ENCODE measurements at regions not wholly inside any gene's neighbourhood (a gene's known extent, or its start where the extent isn't known, plus 50 kb on each side); places are given as distances from the start of the nearest gene placed in this dataset.

DNA sequence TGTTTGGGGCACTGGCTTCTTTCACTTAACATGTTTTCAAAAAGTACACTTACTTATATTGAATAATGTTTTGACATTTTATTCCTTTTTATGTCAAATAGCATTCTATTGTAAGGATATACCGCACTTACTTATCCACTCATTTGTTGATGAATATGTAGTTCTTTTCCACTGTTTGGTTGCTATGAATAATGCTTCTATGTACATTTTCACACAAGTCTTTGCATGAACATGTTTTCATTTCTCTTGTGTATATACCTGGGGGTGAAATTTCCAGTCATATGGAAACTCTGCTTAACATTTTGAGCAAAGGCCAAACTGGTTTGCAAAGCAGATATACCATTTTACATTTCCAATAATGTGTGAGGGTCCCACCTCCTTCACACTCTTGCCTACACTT is 202.3 kb upstream of the GGTLC1 start:
- DNase-seq (ENCODE audit: low spot score): no peak
- no peak for TF ChIP-seq SP1 (IDR thresholded peaks at IDR 0.05)
- TF ChIP-seq RAD21 (IDR thresholded peaks at IDR 0.05): no peak
- TF ChIP-seq, protein P1, sequence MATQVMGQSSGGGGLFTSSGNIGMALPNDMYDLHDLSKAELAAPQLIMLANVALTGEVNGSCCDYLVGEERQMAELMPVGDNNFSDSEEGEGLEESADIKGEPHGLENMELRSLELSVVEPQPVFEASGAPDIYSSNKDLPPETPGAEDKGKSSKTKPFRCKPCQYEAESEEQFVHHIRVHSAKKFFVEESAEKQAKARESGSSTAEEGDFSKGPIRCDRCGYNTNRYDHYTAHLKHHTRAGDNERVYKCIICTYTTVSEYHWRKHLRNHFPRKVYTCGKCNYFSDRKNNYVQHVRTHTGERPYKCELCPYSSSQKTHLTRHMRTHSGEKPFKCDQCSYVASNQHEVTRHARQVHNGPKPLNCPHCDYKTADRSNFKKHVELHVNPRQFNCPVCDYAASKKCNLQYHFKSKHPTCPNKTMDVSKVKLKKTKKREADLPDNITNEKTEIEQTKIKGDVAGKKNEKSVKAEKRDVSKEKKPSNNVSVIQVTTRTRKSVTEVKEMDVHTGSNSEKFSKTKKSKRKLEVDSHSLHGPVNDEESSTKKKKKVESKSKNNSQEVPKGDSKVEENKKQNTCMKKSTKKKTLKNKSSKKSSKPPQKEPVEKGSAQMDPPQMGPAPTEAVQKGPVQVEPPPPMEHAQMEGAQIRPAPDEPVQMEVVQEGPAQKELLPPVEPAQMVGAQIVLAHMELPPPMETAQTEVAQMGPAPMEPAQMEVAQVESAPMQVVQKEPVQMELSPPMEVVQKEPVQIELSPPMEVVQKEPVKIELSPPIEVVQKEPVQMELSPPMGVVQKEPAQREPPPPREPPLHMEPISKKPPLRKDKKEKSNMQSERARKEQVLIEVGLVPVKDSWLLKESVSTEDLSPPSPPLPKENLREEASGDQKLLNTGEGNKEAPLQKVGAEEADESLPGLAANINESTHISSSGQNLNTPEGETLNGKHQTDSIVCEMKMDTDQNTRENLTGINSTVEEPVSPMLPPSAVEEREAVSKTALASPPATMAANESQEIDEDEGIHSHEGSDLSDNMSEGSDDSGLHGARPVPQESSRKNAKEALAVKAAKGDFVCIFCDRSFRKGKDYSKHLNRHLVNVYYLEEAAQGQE (IDR thresholded peaks at IDR 0.05): no peak
- TF ChIP-seq, protein P2, sequence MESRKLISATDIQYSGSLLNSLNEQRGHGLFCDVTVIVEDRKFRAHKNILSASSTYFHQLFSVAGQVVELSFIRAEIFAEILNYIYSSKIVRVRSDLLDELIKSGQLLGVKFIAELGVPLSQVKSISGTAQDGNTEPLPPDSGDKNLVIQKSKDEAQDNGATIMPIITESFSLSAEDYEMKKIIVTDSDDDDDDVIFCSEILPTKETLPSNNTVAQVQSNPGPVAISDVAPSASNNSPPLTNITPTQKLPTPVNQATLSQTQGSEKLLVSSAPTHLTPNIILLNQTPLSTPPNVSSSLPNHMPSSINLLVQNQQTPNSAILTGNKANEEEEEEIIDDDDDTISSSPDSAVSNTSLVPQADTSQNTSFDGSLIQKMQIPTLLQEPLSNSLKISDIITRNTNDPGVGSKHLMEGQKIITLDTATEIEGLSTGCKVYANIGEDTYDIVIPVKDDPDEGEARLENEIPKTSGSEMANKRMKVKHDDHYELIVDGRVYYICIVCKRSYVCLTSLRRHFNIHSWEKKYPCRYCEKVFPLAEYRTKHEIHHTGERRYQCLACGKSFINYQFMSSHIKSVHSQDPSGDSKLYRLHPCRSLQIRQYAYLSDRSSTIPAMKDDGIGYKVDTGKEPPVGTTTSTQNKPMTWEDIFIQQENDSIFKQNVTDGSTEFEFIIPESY (IDR thresholded peaks at IDR 0.05): no peak
- TF ChIP-seq TAF1 (conservative IDR thresholded peaks at IDR 0.05): no peak
- TF ChIP-seq NR2F2 (IDR thresholded peaks at IDR 0.05): no peak
- TF ChIP-seq, protein P3, sequence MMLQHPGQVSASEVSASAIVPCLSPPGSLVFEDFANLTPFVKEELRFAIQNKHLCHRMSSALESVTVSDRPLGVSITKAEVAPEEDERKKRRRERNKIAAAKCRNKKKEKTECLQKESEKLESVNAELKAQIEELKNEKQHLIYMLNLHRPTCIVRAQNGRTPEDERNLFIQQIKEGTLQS (IDR thresholded peaks at IDR 0.05): no peak
- Histone ChIP-seq H3K4me1 (ENCODE audit: control insufficient read depth in 4 of 4, insufficient read depth in 4 of 4, low read length in 3 of 4) (no peaks in the 10 kb centered on the region), H3K4me3 (ENCODE audit: low read depth in 1 of 3, low read length in 3 of 3) (no peak overlapping the region), H3K9me3 (ENCODE audit: control insufficient read depth in 4 of 4, low read length in 3 of 4) (peaks cover 0 to 7% (median 2%) of the 10 kb centered on the region in 4 donors), H3K27me3 (ENCODE audit: control insufficient read depth in 4 of 4, insufficient read depth in 4 of 4, low read length in 3 of 4) (no peaks in the 10 kb centered on the region), H3K9ac (ENCODE audit: low read depth in 1 of 2, low read length in 2 of 2) (no peak overlapping the region), H3K27ac (ENCODE audit: low read depth in 1 of 2, low read length in 2 of 2) (no peak overlapping the region), H3K36me3 (ENCODE audit: control insufficient read depth in 4 of 4, insufficient read depth in 3 of 4, low read depth in 1 of 4, low read length in 3 of 4) (no peaks in the 10 kb centered on the region)
- 92% methylated on average over 1 of the region's 1 CpG for WGBS

DNA sequence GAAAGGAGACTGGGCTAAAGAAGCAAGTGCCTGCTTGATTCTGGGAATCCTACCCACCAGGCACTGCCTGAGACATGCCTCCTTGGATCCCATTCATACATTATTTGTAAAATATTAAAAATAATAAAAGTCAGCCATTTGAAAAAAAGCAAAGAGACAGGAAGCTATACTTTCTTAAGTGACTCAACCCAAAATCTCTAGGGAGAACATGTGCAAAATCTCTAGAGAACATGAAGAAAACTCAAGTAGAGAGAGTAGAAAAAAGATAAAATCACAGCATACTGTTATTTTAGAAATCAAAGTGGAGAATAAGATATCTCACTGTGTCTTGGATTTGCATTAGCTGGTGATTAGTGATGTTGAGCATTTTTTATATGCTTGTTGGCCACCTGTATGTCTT is 197.2 kb upstream of the GGTLC1 start:
- Histone ChIP-seq H3K36me3 (ENCODE audit: control insufficient read depth in 4 of 4, insufficient read depth in 3 of 4, low read depth in 1 of 4, low read length in 3 of 4) (no peaks in the 10 kb centered on the region), H3K27ac (ENCODE audit: low read depth in 1 of 2, low read length in 2 of 2) (no peak overlapping the region), H3K9me3 (ENCODE audit: control insufficient read depth in 4 of 4, low read length in 3 of 4) (peaks cover 0 to 5% (median 0%) of the 10 kb centered on the region in 4 donors), H3K27me3 (ENCODE audit: control insufficient read depth in 4 of 4, insufficient read depth in 4 of 4, low read length in 3 of 4) (peaks cover 0 to 3% (median 0%) of the 10 kb centered on the region in 4 donors), H3K9ac (ENCODE audit: low read depth in 1 of 2, low read length in 2 of 2) (no peak overlapping the region), H3K4me3 (ENCODE audit: low read depth in 1 of 3, low read length in 3 of 3) (no peak overlapping the region), H3K4me1 (ENCODE audit: control insufficient read depth in 4 of 4, insufficient read depth in 4 of 4, low read length in 3 of 4) (peaks cover 0 to 1% (median 0%) of the 10 kb centered on the region in 4 donors)
- DNase-seq (ENCODE audit: low spot score): no peak
- TF ChIP-seq HNF4G (IDR thresholded peaks at IDR 0.05) (no peak), TAF1 (conservative IDR thresholded peaks at IDR 0.05) (no peak), RXRA (IDR thresholded peaks at IDR 0.05) (no peak), FOXA2 (IDR thresholded peaks at IDR 0.05) (no peak), EGR1 (IDR thresholded peaks at IDR 0.05; ENCODE audit: low read depth in 2 of 2) (no peak), NR2F2 (IDR thresholded peaks at IDR 0.05) (no peak), HNF4A (conservative IDR thresholded peaks at IDR 0.05) (no peak), JUND (IDR thresholded peaks at IDR 0.05) (no peak), RAD21 (IDR thresholded peaks at IDR 0.05) (no peak), GABPA (IDR thresholded peaks at IDR 0.05 in 1 of 2, conservative IDR thresholded peaks at IDR 0.05 in 1 of 2) (no peak), YY1 (IDR thresholded peaks at IDR 0.05) (no peak), FOXA1 (IDR thresholded peaks at IDR 0.05) (no peak)
- TF ChIP-seq, protein P2 (IDR thresholded peaks at IDR 0.05): no peak
- TF ChIP-seq, protein P1 (IDR thresholded peaks at IDR 0.05): no peak
- TF ChIP-seq, protein P4, sequence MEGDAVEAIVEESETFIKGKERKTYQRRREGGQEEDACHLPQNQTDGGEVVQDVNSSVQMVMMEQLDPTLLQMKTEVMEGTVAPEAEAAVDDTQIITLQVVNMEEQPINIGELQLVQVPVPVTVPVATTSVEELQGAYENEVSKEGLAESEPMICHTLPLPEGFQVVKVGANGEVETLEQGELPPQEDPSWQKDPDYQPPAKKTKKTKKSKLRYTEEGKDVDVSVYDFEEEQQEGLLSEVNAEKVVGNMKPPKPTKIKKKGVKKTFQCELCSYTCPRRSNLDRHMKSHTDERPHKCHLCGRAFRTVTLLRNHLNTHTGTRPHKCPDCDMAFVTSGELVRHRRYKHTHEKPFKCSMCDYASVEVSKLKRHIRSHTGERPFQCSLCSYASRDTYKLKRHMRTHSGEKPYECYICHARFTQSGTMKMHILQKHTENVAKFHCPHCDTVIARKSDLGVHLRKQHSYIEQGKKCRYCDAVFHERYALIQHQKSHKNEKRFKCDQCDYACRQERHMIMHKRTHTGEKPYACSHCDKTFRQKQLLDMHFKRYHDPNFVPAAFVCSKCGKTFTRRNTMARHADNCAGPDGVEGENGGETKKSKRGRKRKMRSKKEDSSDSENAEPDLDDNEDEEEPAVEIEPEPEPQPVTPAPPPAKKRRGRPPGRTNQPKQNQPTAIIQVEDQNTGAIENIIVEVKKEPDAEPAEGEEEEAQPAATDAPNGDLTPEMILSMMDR (IDR thresholded peaks at IDR 0.05; ENCODE audit: low read depth, low read length, missing input control): no peak
- TF ChIP-seq, protein P3 (IDR thresholded peaks at IDR 0.05): no peak
